ENCODE measurements at regions not wholly inside any gene's neighbourhood (a gene's known extent, or its start where the extent isn't known, plus 50 kb on each side); places are given as distances from the start of the nearest gene placed in this dataset.

DNA sequence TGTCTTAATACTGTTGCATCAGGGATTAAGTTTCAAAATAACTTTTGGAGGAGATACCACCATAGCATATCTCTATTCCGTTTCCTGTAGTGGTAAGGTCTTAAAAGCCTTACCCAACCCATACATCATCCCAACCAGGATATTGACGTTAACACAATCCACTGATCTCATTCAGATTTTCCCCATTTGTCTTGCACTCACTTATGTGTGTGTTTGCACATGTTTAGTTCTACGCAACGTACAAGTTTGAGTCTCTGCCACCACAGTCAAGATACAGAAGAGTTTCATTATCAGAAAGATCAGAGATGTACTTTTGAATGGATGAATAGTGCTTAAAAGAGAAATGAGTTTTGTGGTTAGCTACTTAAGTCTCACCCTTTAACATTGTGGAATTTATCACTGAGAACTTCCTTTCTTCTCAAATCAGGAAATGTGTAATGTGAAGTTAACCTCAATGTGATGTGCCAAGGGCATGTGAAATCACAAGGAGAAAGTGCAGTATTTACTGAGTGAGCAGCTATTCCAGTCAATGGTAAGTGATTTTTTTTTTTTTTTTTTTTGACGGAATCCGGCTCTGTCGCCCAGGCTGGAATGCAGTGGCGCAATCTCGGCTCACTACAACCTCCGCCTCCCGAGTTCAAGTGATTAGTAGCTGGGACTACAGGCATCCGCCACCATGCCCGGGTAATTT, 69.2 kb upstream of the EPHA4 start:
- H3K4me1 Mint-ChIP-seq (ENCODE audit: low read depth): no peaks in the 10 kb centered on the region
- no peaks in the 10 kb centered on the region for H3K9me3 Mint-ChIP-seq
- no peaks in the 10 kb centered on the region for H3K36me3 Mint-ChIP-seq (ENCODE audit: insufficient read depth)
- DNase-seq (no peak), ATAC-seq (peak; percentile 69 to 73)
- H3K4me3 Mint-ChIP-seq: no peak overlapping the region
- peaks cover 1% of the 10 kb centered on the region for H3K27me3 Mint-ChIP-seq (ENCODE audit: low read depth)

DNA sequence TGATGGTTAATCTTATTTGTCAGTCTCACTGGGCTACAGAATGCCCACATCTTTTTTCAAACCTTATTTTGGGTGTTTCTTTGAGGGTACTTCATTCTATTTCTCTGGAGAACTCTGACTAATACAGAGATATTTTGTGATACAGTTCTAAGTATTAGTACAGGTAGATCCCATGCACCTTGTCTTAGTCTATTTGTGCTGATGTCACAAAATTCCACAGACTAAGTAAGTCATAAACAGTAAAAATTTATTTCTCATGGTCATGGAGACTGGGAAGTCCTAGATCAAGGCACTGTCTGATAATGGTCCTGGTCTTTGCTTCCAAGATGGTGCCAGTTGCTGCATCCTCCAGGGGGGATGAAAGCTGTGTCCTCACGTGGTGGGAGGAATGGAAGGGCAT, 68.6 kb upstream of the EPHA4 start:
- H3K4me3 Mint-ChIP-seq: no peak overlapping the region
- no peaks in the 10 kb centered on the region for H3K9me3 Mint-ChIP-seq
- H3K36me3 Mint-ChIP-seq (ENCODE audit: insufficient read depth): no peaks in the 10 kb centered on the region
- no peaks in the 10 kb centered on the region for H3K4me1 Mint-ChIP-seq (ENCODE audit: low read depth)
- ATAC-seq (no peak), DNase-seq (no peak)
- H3K27me3 Mint-ChIP-seq (ENCODE audit: low read depth): peaks cover 1% of the 10 kb centered on the region

DNA sequence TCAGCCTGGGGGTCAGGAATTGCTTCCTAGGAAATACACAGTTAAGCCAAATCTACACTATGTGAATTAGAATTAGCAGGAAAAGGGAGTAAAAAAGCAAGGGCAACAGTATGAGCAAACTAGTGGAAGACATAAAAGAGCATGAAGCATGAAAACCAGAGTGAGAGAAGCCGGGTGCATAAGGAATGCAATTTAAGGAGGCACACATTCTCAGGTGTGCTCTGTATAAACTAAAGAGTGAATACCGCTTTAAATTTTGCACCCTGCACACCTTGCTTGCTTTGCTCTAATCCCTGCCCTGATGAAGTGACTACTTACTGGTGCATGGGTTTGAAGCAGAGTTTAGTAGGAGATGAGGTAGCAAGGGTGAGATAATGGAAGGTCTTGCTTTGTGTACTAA, 65.7 kb upstream of the EPHA4 start:
- Mint-ChIP-seq H3K9me3 (no peaks in the 10 kb centered on the region), H3K4me1 (ENCODE audit: low read depth) (no peaks in the 10 kb centered on the region), H3K36me3 (ENCODE audit: insufficient read depth) (no peaks in the 10 kb centered on the region), H3K27me3 (ENCODE audit: low read depth) (peaks cover 1% of the 10 kb centered on the region), H3K4me3 (no peak overlapping the region)
- no peak for ATAC-seq
- no peak for DNase-seq

DNA sequence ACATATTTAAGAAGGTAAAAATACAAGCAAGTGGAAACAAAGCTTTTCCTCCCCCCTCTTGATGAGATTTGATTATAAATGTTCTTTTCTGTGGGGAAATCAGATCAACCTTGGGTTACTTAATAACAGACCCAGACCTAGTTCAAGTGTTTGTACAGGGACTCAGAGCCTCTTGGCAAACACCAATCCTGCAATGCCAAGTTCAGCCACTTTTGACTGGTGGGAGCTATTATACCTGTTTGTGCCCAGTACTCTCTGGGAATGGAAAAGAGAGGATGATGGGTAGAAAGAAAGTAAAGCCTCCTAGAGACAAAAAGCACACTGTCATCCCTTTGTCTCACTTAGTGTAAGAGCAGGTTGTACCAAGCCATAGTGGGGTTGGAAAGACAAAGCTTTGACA, 63.8 kb upstream of the EPHA4 start:
- DNase-seq (no peak), ATAC-seq (no peak)
- no peaks in the 10 kb centered on the region for H3K36me3 Mint-ChIP-seq (ENCODE audit: insufficient read depth)
- peaks cover 1% of the 10 kb centered on the region for H3K27me3 Mint-ChIP-seq (ENCODE audit: low read depth)
- no peaks in the 10 kb centered on the region for H3K9me3 Mint-ChIP-seq
- no peak overlapping the region for H3K4me3 Mint-ChIP-seq
- no peaks in the 10 kb centered on the region for H3K4me1 Mint-ChIP-seq (ENCODE audit: low read depth)

DNA sequence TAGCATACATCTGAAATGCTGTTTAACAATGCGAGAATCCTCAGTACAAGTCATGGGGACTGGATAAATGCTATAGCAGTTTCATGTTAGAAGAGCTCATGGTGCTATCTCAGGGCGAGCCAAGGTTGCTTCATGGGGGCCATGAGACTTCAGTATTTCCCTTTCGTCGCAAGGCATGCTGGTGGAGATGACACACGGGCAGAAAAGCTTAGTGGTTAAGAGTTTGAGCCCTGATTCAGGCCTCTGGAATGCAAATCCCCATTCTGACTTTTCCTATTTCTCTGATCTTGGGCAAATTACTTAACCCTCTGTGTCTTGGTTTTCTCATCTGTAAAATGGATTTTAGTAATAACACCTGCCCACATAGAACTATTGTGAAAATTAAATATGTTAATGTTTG, 57.4 kb upstream of the EPHA4 start:
- H3K27me3 Mint-ChIP-seq (ENCODE audit: low read depth): peaks cover 4% of the 10 kb centered on the region
- DNase-seq (no peak), ATAC-seq (no peak)
- H3K4me3 Mint-ChIP-seq: no peak overlapping the region
- no peaks in the 10 kb centered on the region for H3K9me3 Mint-ChIP-seq
- no peaks in the 10 kb centered on the region for H3K36me3 Mint-ChIP-seq (ENCODE audit: insufficient read depth)
- no peaks in the 10 kb centered on the region for H3K4me1 Mint-ChIP-seq (ENCODE audit: low read depth)

DNA sequence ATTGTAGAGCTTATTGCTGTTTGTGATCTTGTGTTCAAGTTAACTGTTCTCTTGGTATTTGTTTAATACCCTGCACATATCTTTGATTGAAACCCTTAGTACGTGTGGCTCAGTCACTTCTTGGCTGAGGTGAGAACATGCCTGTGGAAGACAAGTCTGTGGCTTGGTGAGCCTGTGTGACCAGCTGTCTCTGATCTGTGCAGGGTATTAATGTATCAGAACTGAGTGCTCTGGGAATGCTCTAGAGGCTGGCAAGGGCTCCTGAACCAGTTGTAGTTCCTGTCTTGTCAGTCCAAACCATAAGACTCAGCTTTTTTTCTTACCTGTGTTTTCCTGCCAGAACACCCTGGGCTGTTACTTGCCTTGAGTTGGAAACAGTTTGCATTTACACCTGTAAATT, 52.4 kb upstream of the EPHA4 start:
- H3K27me3 Mint-ChIP-seq (ENCODE audit: low read depth): peaks cover 6% of the 10 kb centered on the region
- no peak overlapping the region for H3K4me3 Mint-ChIP-seq
- H3K36me3 Mint-ChIP-seq (ENCODE audit: insufficient read depth): no peaks in the 10 kb centered on the region
- H3K9me3 Mint-ChIP-seq: no peaks in the 10 kb centered on the region
- H3K4me1 Mint-ChIP-seq (ENCODE audit: low read depth): no peaks in the 10 kb centered on the region
- ATAC-seq (no peak), DNase-seq (no peak)

Measured in activated T-cell treated with anti-CD3 and anti-CD28 coated beads, Interleukin-2, amount 50 U/mL, for 4 hours (primary cell).